NCI-H1105 treated with DMSO at 0.1 percent for 48 hours (cell line): ENCODE measurements at regions not wholly inside any gene's neighbourhood (a gene's known extent, or its start where the extent isn't known, plus 50 kb on each side); places are given as distances from the start of the nearest gene placed in this dataset.
"Not testable (repeated sequence)": the region's sequence is repeated elsewhere in the genome, so short reads cannot be mapped to it uniquely, and the experiment has no call there.

ENCODE experiments used
- DNase-seq: peaks from one replicate; lab custom pipeline; 2025; lab: John Stamatoyannopoulos, UW

DNA sequence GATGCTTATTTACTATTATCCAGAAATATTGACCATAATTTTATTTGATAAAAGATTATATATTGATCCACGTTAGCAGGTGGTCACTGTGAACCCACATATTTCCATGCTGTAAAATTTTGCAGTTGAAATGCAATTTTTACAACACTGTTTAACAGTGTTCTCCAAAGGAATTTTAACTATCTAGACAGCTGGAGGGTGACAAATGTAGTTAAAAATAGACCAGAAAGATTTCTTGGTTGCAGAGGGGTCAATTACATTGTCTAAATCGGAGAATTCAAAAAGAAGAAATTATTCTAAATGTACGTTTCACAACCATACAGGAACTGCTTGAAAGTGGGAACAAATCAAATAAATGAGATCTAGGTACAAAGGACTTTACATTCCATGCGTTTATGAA, 625.2 kb upstream of the NCAM2 start:
- DNase-seq, result no peak

DNA sequence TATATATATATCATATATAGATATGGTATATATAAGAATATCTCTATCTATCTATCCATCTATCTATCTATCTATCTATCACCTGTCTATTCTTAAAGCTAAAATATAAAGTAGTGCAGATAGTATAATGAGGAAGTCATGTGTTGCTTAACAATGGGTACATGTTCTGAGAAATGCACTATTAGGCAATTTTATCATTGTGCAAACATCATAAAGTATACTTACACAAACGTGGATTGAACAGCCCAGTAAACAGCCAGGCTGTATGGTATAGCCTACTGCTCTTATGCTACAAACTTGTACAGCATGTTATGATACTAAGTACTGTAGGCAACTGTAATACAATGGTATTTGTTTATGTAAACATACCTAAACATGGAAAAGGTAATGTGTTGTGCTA, 621.0 kb upstream of the NCAM2 start:
- DNase-seq, result no peak

DNA sequence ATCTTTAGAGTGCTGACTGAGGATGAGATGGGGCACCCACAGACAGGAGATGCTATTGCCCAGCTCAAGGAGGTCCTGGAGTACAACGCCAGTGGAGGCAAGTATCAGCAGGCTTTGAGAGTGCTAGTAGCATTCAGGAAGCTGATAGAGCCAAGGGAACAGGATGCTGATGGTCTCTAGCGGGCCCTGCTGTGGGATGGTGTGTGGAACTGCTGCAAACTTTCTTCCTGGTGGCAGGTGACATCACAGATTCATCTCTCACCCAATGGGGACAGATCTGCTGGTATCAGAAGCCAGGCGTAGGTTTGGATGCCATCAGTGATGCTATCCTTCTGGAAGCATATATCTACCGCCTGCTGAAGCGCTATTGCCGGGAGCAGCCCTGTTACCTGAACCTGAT, 609.8 kb upstream of the NCAM2 start:
- no peak for DNase-seq

DNA sequence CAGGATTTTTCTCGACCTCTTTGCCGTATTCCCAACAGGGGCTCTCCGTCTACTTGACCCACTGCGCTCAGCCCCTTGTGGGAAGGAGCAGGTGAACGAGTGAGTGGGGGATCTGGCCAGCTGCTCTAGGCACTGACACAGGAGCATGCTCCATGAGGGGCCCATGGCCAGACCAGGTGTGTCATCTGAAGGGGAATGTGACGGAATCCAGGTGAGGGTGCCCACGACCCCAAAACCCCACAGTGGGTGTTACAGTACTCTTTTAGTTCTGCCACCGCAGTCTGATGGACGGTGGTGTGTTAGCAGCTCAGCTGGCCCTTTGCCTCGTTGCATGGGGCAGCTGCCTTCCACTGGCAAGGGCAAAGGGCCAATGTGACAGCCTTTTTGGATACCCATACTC, 601.4 kb upstream of the NCAM2 start:
- DNase-seq, result no peak

DNA sequence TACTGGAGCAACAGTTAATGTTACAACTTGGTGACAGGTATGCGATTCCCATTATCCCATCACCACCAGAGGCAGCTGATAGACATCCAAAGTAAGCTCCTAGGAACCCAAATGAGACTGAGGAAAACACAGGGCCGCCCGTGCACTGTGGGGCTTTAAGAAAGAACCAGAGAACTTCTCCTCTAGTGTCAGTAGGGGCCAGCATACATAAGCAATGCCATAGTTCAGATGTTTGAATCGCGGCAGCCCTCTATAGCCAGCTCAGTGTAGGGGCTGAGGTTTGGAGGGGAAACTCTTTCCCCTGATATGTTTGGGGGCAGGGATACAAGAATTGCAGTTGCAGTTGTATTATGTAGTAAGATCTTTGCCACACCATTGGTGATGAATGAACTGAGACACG, 593.3 kb upstream of the NCAM2 start:
- DNase-seq, result no peak

DNA sequence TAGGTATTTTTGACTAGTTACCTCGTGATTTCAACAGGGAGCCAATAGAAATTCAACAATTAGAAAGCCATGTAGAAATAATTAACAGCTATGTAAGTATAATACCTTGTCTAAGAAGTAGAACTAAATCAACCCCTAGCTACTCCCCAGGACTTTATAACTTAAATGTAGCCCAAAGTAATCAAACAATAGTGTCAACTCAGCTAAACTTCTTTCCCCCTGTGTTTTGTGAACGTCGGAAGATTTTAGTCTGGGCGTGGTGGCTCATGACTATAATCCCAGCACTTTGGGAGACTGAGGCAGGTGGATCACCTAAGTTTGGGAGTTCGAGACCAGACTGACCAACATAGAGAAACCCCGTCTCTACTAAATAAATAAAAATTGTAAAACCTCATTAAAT, 579.9 kb upstream of the NCAM2 start:
- DNase-seq, result no peak

DNA sequence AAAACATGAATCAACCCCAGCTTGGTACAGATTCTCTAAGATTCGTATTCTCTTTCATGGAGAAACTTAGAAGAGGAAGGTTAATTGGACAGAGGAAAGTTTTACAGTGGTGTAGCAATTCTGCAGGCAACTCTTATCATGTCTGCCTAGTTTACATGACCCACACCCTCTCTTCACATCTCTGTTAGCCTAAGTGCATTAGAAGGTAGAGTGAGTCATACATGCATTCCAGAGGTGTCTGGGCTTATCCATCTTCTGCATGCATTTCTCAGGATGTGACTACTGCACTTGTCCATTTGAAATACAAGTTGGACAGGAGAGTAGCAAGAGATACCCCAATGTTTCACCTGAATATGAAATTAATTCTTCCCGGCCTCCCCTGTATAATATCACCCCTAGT, 578.4 kb upstream of the NCAM2 start:
- no peak for DNase-seq

DNA sequence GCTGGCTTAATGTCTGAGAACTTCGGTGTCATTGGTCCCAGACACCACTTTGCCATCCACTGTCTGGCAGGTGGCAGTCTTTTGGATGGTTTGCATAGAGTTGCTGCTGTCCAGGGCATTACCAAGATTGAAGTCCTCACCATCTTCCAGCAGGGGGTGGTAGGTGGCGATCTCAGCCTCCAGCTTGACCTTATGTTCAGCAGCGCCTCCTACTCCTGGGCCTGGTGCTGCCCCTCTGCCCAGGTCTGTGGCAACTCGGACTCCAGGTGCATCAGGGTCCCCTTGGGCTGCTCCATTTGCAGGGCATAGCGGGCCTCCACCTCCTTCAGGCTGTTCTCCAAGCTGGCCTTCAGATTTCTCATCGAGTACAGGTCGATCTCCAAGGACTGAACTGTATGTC, 573.3 kb upstream of the NCAM2 start:
- no peak for DNase-seq

DNA sequence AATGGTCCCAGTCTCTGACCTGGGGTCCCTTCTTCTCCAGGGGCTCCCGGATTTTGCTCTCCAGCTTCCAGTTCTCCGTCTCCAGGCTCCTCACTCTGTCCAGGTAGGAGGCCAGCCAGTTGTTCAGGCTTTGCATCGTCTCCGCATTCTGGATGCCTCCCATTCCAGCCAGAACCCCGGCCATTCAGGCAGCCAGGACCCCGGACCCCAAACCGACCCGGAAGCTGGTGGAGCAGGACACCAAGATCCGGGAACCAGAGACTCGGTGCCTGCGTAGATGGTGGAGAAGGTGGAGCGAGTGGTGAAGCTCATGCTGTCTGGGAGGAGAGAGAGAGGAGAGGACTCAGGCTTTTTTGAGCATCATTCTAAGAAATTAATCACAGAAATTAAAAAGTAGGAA, 572.4 kb upstream of the NCAM2 start:
- DNase-seq, result no peak

DNA sequence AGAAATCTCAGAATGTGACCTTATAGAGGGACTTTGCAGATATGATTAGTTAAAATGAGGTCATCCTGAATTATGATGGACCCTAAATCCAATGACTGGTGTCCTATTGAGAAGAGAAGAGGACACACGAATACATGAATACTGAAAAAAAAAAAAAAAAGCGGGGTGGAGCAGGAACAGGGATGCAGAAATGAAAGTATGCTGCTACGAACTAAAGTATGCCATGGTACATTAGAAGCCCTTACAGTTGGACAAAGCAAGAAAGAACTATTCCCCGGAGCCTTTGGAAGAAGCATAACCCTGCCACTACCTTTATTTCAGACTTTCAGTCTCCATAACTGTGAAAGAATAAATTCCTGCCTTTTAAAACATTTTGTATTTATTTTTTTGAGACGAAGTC, 557.9 kb upstream of the NCAM2 start:
- no peak for DNase-seq

DNA sequence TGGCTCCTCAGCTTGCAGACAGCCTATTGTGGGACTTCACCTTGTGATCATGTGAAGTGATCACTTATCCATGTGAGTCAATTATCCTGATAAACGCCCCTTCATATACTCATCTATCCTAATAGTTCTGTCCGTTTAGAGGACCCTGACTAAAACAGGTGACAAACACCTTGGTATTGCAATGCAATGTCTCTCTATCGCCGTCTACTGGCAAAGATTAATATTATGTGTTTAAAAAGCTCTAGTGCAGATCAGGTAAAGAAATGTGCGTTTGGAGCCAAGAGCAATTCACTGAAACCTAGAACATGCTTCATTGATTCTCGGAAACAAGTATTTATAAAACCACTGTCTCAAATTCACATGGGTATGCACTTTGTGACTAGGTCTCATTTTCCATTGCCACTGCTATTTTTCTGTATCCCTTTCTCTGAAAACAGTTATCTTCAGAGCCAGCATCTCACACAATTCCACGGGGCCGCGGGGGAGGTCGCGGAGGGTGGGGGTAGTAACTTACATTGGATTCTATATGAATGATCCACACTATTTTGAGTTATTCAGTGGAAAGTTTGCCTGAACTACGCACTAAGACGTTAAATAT, 554.6 kb upstream of the NCAM2 start:
- DNase-seq, result peak; percentile 18

DNA sequence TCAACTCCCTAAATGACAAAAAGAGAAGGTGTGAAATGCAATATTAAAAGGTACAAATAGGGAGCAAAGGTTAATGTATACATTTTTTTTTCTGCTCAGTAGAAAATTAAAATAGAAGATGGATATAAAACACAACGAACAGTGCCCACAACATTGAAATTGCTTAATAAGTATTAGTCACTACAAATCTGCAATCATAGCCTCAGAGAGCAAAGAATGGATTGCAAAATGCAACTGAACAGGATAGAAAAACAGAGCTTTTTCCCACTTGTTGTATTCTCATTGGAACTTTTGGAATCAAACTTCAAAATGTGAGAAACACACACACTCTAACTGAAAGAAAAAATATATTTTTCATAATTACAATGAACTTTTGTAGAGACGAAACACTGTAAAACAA, 552.2 kb upstream of the NCAM2 start:
- DNase-seq, result no peak

DNA sequence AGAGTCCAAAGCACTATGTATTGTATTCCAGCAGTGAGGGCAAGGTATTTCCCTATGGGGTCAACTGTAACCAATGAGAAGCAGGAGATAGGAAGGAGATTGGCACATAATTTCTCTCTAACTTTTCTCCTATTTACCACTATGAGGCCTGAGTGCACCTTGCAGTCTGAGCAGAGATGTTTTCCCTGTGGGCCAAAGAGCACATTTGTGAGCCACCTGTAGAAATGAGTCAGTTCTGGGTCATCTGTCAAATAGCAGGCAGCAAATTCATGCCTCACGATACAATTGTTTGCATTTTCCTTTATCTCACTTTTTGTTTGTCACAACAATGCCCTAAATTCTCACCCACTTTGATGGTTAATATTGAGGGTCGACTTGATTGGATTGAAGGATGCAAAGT, 547.2 kb upstream of the NCAM2 start:
- DNase-seq, result no peak

DNA sequence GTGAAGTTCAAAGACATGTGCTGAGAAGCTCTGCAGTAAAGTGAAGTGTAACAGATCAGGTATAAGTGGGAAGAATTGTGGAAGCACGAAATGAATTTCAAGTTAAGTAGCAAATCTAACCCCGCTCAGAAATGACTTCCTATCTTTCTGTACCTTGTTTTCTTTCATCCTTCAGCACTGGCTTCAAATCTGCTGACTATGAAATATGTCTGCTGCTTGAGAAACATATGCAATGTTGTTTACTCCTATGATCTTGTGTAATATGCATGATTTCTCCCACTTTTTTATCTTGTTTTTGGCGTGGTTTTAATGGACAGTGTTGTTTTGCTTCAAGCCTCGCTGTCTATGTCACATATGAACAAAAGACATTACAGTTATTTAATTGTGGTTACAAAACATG, 545.3 kb upstream of the NCAM2 start:
- DNase-seq, result no peak

DNA sequence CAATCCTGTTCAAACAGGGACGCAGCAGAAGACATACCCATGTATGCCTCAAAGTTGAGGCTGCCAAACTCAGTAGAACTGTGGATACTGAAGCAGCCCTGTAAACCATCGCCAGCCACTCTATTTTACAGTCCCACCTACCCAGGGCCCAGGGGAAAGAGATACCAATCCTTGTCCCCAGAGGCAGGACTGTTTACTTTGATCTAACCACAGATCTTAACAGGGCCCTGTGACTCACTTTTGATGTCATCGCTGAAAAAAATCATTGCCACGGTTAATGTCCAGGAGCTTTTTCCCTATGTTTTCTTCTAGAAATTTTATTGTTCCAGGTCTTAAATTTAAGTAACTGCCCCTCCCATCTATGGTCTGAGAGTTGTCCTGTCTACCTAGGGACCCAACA, 538.4 kb upstream of the NCAM2 start:
- DNase-seq, result no peak

DNA sequence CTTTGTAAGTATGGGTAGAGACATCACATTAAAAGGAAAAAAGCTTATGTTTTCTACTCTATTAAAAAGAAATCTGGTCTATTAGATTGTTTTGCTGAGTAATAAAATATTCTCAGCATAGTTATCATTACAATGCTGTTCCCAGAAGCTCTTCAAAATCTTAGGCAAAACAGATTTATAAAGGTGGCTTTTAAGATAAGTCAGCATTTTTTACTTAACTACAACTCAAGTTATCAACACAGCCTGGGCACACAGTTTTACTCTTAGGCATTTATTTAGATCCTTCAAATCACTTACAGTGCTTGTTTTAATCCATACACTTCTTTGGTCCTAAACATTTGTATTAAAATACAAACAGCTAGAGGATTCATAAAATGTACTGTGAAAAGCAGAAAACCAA, 534.8 kb upstream of the NCAM2 start:
- DNase-seq, result no peak

DNA sequence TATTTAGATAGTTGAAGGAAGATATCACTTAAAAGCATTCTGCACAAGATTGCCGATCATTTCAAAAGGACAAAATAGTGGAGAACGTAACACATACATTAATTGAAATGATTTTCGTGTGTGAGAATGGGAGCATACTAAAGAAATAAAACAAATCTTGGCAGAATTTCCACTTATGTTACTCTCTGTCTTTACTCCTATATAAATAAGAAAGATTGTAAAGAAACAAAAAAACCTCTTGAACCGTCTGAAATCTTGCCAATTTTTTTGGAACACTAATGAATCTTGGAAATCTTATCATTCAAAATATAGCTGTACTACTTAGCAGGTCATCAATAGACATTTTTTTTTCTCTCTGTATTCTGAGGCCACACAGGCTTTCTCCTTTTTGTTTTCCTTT, 528.8 kb upstream of the NCAM2 start:
- no peak for DNase-seq

DNA sequence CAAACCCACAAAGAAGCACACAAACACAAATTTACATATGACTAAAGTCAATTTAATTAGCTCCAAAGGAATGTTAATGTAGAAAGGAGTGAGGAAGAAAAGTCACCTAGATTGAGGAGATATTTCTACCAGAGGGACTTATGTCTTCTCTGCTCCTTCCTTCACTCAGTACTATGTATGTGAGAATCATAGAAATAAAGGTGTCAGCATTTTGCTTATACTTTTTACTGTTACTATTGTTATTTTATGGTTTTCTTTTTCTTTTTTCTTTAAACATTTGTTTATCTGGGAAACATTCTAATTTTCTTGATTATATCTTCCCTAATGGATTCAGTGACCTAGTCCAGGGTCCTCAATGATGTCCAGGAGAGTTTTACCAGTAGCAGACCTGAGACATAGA, 511.9 kb upstream of the NCAM2 start:
- no peak for DNase-seq

DNA sequence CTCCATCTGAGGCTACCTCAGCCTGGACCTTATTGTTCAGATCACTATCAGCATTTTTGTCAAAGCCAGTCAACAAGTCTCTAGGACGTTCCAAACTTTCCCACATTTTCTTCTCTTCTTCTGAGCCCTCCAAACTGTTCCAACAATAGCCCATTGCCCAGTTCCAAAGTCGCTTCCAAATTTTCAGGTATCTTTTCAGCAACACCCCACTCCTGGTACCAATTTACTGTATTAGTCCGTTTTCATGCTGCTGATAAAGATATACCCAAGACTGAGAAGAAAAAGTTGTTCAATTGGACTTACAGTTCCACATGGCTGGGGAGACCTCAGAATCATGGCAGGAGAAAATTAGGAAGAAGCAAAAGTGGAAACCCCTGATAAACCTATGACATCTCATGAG, 495.3 kb upstream of the NCAM2 start:
- DNase-seq, result not testable (repeated sequence)

DNA sequence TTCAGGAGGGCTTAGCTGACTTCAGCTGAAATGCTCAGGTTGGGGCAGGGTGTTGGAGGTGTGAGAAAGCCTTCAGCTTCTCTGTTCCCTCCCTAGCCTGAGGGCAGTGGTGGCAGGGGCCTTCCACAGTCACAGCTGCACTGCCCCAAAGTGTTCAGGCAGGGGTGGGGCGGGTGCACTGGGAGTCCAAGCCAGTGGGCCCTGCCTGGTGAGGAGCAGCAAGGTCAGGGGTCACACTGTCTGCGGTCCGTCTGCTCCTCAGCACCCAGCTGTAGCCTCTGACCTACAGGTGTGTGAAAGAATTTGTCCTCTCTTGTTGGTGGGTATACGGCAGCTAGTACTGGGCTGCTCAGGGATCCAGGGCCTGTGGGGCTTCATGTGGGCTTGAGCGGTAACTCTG, 490.4 kb upstream of the NCAM2 start:
- DNase-seq, result no peak

DNA sequence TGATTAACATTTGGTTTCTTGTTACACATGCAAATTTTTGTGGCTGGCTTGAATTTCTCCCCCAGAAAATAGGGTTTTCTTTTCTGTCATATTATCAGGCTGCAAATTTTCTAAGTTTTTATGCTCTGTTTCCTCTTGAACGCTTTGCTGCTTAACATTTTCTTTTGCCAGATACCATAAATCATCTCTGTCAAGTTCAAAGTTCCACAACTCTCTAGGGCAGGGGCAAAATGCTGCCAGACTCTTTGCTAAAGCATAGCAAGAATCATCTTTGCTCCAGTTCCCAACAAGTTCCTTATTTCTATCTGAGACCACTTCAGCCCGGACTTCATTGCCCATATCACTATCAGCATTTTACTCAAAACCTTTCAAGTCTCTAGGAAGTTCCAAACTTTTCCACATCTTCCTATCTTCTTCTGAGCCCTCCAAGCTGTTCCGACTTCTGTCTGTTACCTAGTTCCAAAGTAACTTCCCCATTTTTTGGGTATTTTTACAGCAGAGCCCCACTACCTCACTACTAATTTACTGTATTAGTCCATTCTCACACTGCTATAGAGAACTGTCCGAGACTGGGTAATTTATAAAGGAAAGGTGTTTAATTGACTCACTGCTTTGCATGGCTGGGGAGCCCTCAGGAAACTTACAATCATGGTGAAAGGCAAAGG, 486.9 kb upstream of the NCAM2 start:
- DNase-seq, result no peak

DNA sequence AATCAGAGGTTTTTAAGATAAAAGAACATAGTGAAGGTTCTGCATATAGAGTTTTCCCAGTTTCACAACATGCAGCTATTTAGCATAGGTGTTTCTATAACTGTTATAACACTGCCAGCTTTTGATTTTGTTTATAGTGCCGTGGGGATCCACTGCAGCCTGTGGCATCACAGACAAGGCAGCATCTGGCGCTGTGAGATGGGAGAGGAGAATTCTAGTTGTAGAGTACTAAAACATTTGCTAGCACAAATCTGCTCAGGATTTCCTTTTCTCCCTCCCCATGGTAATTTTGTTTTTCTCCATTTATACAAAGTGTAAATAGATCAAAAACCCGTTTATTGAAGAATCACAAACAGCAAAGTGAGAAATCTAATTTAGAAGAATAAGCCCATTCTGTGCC, 482.8 kb upstream of the NCAM2 start:
- no peak for DNase-seq

DNA sequence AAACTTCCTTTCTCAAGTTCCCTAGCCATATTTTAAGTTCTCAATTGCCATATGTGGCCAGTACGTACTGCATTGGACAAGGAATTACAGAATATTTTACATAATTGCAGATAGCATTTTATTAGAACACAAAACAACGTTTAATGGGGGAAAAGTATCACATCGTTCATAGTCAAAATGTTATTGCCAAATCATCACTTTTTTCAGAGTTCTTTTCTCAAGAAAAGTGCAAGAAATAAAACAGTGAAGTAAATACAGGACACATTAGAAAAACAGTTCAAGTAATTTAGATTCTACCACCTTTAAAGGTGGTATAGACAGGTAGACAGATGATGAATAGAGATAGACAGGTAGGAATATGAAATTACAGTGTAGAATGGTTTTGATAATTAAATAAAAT, 479.1 kb upstream of the NCAM2 start:
- DNase-seq, result no peak

DNA sequence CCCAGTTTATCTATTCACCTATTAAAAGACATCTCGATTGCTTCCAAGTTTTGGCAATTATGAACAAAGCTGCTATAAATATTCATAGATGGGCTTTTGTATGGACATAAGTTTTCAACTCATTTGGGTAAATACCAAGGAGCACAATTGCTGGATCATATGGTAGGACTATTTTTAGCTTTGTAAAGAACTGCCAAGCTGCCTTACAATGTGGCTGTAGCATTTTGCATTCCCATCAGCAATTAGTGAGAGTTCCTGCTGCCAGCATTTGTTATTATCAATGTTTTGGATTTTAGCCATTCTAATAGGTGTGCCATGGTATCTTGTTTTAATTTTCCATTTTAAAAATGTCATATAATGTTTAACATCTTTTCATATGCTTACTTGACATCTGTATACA, 475.6 kb upstream of the NCAM2 start:
- DNase-seq, result no peak

DNA sequence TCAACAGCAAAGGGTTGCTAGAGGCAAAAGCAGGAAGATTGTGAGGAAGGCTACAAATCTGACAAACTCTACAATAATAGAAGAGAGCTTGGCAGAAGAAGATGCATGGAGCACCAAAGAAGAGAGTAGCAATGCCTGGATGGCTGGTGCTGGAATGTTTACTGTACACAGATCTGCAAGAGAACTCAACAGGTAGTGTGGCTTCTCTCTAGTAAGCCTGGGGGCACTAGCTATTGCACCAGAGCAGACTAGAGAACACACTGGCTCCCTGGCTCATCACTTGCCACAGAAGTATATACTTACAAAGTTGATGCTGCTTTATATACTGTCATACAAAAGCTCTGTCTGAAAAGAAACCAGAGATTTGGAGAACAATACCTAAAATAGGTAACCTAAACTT, 475.0 kb upstream of the NCAM2 start:
- no peak for DNase-seq
